Limb (tissue), 2 donors: ENCODE measurements at regions not wholly inside any gene's neighbourhood (a gene's known extent, or its start where the extent isn't known, plus 50 kb on each side); places are given as distances from the start of the nearest gene placed in this dataset.
A peak's percentile ranks its signal among the peaks of the same experiment; 100 is the strongest.

Experiments
- DNase-seq, 2 donors: peaks; one replicate each; pipeline ENCODE4 v3.0.0-alpha.2; 2016; ENCODE audit errors: extremely low spot score in 2 of 2

GRCh38 chr9:17018540-17019196 lies 116.2 kb upstream of the CNTLN start:
- no peak for DNase-seq

DNA sequence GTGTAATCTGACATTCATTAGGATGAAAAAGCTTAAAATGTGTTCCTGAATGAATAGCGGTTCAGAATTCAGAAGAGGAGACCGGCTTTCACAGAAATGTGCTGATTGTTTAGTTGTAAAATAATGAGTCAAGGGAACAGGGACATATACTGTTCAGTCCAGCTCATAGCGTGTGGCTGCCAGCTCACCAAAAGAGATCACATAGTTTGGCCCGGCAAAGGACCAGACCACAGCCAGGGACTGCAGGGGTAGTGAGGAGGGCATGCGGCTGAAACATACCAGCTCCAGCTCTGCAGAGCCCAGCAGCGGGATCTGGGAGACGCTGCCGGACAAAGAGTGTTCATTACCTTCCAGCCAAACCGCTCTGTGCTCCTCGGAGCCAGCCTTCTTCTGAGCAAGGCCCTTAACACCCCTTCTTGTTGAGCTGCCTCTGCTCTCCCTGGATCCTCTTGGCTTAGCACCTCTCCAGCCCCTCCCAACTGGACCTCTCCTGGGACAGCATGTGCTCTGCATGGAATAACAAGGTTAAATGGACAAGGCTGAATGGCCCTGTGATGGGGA lies 116.8 kb upstream of the CNTLN start:
- DNase-seq: peak in 1 of 2 donors; percentile 37

GRCh38 chr9:17013891-17014290 lies 120.9 kb upstream of the CNTLN start:
- no peak for DNase-seq

DNA sequence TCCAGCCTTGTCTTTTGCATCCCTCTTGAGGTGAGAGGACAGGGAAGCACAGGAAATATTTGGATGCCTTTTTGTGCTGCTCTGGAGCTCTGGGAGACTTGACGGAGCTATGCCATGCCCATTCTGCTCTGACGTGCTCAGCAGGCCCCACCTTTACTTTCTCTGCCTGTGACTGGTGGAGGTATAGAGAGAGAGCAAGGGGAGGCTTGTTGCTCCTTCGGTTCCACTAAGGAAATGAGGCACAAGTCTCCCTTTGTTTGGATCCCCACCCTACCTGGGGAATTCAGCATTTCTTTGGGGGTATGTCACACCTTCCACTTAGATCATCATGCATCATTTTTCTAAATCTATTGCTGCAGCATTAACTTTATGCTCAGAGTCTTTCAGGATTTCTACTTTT lies 121.8 kb upstream of the CNTLN start:
- DNase-seq: no peak

- DNase-seq: no peak
Measured at GRCh38 chr9:17011880-17012279, 123.0 kb upstream of the CNTLN start.

- DNase-seq: no peak
Measured at GRCh38 chr9:17009071-17009470, 125.8 kb upstream of the CNTLN start.

GRCh38 chr9:17005056-17005823 lies 129.6 kb upstream of the CNTLN start:
- peak; percentile 53 to 88 for DNase-seq

DNA sequence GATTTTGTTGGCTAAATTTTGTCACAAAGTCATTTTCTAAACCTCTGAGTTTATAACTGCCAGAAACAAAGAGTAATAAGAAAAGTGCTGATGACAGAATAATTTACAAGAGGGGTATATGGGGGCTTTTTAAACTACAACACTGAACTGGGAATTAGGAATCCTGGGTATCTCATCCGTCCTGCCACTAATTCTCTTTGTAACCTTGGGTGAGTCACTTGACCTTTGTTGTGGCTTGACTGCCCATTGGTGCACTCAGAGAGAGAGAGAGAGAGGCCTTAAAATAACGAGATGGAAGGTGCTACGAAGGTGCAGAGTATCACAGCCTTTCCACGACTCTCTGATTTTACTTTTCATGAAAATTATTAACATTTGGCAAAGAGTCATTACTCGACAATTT lies 130.3 kb upstream of the CNTLN start:
- no peak for DNase-seq

- no peak for DNase-seq
Measured at GRCh38 chr9:17003576-17004240, 131.1 kb upstream of the CNTLN start.

- DNase-seq: no peak
Measured at GRCh38 chr9:16996901-16997491, 126.5 kb upstream of the BNC2 start.

- DNase-seq: no peak
Measured at GRCh38 chr9:16992138-16992537, 121.7 kb upstream of the BNC2 start.

DNA sequence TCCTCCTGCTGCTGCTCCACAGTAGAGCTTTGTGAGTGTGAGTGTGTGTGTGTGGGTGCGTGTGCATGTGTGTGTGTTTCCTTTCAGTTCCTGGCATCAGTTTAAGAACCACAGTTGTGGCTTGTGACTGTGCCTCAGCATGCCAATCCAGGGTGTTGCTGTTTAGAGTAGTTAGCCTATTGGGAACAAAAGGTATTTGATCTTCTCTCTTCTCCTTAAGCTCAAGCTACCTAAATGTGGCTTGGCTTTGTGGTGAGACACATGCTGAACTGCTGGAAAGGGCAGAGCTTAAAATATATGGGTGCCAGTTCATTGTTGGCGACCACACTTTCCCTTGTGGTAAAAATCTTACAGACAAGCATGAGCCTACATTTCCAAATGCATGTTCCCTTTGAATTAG lies 116.6 kb upstream of the BNC2 start:
- DNase-seq: peak; percentile 34 to 38

DNA sequence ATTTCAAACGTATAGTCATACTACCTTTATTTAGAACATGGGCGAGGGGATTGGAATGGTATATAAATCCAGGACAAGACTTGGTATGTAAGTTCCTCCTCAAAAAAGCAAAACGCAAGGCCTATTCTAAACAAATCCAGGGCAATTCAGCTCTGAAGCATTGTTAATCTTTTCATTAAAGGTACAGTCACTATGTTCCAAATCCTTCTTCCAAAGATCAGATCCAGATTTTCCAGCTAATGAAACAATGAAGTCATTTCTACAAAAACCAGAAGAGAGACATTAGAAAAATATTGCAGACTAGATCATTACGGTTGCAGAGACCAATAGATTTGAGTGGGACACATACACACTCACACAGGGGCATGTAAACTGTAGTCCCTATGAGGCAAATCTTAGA lies 116.1 kb upstream of the BNC2 start:
- peak in 1 of 2 donors; percentile 18 for DNase-seq

GRCh38 chr9:16985559-16986348 lies 115.3 kb upstream of the BNC2 start:
- no peak for DNase-seq

GRCh38 chr9:16982780-16983310 lies 112.4 kb upstream of the BNC2 start:
- no peak for DNase-seq

- no peak for DNase-seq
Measured at GRCh38 chr9:16976427-16976826, 106.0 kb upstream of the BNC2 start.

GRCh38 chr9:16974436-16974835 lies 104.0 kb upstream of the BNC2 start:
- DNase-seq: no peak

- DNase-seq: no peak
Measured at GRCh38 chr9:16970321-16970720, 99.9 kb upstream of the BNC2 start.

DNA sequence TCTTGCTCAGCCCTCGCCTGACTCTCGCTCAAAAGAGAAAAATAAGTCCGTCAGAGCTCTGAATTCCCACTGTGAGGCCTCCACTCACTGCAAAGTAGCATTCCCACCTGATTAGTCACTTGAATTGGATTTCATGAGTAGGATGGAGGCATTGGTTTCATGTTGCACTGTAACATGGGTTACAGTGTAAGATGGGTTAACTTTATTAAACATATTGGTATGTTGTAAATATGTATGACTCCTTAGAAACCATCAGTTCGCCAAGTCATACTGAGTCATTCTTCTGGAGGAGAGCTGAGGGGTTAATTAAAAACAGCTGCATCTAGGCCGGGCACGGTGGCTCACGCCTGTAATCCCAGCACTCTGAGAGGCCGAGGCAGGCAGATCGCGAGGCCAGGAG lies 93.8 kb upstream of the BNC2 start:
- no peak for DNase-seq

DNA sequence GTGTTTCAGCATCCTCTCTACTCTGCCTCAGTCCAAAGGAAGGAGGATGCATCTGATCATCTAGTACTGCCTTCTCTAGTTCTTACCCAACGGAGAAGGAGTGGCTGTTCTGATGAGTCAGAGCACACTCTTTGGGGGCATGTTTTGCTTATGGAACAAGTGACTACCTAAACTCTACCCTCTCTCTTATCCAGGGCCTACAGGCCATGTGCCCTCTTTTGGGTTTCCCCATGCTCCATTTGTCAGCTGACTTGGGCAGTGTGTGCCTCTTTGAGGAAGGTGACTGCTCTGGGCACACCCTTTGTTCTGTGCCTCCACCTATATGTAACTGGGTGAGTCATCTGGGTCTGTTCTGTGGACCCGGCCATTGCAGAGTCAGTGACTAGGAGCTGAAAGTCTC lies 89.6 kb upstream of the BNC2 start:
- no peak for DNase-seq

DNA sequence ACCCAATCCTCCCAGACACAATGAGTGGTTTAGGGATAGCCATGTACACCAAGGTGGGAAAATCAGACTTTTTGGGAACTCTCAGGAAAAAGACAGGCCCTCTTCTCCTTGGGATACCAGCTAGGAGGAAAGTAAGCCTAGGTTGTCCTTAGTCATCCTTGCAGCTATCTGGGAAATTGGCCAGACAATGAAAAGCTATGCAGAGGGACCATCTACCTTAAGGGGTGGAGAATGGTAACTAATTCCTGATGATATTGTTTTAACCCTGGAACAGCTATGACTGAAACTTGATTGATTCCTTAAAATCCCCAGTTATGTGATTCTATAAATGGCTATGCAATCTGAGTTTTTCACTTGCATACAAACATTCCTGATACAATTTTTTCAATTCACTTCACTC lies 88.9 kb upstream of the BNC2 start:
- no peak for DNase-seq
